CD4-positive, alpha-beta T cell treated with Interleukin-15 for 4 hours (primary cell): ENCODE measurements at regions not wholly inside any gene's neighbourhood (a gene's known extent, or its start where the extent isn't known, plus 50 kb on each side); places are given as distances from the start of the nearest gene placed in this dataset.
"Not testable (repeated sequence)": the region's sequence is repeated elsewhere in the genome, so short reads cannot be mapped to it uniquely, and the experiment has no call there.

Source experiments
- DNase-seq: peaks from one replicate; pipeline ENCODE4 v3.0.0-alpha.2; 2020; ENCODE audit warnings: low spot score

DNA sequence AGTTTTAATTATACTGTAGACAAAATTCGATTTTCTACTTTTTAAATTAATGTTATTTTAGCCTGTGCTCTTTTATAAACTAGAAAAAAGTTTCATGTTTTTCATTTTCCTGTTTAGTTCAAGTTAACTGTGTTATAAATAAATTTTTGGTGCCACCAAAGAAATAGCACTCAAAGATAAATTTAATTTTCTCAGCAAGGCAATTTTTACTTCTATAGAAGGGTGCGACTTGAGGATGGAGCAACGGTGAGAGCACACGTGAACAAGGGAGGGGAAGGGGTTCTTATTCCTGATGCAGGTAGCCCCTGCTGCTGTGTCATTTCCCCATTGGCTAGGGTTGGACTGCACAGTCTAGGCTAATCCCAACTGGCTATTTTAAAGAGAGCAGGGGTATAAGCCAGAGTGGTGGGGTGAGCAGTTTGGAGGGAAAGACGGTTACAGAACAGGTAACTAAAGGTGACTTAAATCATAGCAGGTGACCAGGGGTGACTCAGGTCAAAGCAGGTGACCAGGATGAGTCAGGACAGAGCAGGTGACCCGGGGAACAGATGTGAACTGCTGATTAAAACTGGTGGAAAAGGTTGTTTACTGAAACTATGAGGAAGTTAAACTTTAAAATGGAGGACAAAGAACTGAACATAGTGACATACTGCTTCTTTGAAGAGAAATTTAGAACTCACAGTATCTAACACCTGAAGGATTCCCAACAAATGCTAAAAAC lies 104.6 kb upstream of the GPBP1 start:
- no peak for DNase-seq

- DNase-seq: no peak
These were observed 101.5 kb upstream of the GPBP1 start for GRCh38 chr5:57072218-57072892.

DNA sequence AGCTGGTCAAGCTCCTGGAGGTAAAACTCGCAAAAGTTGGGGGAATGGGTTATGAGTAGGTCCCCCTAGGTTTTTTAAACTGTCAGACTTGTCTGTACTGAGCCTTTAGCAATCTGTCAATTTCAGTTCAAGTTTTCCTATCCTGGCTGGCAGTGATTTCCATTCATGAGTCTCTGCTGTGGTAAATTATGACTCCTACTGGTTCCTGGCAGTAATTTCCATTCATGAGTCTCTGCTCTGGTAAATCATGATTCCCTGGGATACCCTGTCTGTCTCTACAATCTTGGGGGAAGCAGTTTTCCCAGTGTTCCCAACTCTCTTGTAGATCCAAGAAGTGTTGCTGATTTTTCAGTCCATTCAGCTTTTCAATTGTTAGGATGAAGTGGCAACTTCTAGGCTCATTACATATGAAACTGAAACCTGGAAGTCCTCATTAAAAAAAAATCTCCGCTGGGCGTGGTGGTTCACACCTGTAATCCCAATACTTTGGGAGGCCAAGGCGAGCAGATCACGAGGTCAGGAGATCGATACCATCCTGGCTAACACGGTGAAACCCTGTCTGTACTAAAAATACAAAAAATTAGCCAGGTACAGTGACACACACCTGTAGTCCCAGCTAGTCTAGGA lies 91.3 kb upstream of the GPBP1 start:
- DNase-seq: no peak

DNA sequence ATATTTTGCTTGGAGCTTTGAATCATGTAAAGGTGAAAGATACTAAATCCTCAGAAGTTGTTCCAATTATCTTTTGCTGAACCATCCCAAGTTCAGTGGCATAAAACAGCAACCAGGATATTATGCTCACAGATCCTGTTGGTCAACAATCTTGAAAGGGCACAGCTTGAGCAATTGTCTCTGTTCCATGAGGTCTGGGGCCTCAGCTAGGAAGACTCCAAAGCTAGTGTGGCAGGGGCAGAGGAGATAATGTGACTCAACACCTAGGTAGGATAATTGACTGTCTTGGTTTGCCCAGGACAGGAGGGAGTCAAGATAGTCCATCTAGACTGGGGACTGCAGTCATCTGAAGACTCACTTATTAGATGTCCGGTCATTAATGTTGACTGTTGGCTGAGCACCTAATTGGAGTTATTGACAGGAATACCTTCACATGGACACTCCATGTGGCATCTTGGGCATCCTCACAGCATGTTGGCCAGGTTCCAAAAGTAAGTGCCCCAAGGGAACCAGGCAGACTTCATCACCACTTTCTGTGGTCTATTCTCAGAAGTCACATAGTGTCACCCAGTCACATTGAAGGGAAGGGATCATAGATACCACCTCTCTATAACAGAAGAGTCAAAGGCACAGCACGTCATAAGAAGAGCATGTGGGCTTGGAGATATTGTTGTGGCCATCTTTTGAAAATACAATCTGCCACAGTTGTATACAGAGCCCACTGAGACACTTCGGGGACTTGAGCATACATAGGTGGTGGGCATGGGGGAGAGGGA lies 88.4 kb upstream of the GPBP1 start:
- DNase-seq: no peak

DNA sequence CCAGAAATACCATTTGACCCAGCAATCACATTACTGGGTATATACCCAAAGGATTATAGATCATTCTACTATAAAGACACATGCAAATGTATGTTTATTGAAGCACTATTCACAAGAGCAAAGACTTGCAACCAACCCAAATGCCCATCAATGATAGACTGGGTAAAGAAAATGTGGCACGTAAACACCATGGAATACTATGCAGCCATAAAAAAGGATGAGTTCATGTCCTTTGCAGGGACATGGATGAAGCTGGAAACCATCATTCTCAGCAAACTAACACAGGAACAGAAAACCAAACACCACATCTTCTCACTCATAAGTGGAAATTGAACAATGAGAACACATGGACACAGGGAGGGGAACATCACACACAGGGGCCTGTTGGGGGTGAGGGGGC lies 85.9 kb upstream of the GPBP1 start:
- DNase-seq: not testable (repeated sequence)

- DNase-seq: peak; percentile 8
These were observed 78.8 kb upstream of the GPBP1 start for GRCh38 chr5:57094753-57095683.

GRCh38 chr5:57097526-57097925 lies 76.3 kb upstream of the GPBP1 start:
- DNase-seq: no peak

DNA sequence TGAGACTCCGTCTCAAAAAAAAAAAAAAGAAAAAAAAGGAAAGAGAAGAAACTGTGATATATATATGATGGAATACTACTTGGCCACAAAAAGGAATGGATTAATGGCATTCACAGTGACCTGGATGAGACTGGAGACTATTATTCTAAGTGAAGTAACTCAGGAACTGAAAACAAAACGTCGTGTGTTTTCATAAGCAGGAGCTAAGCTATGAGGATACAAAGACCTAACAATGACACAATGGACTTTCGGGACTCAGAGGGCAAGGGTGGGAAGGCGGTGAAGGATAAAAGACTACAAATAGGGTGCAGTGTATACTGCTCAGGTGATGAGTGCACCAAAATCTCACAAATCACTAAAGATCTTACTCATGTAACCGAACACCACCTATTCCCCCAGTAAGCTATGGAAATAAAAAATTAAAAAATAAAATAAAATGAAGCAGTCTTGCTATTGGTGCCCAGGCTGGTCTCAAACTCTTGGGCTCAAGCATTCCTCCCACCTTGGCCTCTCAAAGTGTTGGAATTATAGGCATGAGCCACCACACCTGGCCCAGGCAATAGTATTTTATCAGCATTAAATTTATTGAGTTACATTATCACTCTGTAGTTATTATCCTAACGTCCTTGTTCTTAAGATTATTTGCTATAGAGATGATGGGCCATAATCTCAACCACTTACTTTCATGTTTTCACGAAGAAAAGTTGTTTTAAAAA lies 71.5 kb upstream of the GPBP1 start:
- DNase-seq: no peak

DNA sequence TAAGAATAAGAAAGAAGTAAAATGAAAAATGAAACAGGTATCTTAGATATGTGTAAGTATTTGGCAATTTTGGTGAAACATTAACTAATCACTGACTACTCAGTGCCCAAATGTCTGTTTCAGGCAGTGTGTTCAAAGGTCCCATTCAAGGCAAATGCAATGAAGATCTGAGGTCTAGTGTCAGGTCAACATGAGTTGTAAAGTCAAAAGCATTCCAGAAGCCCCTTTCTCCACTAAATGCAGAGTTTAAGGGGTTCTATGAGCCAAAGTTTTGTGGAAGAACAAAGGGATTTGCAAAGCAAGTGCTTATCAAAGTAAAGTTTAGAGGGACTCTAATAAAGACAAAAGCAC lies 71.0 kb upstream of the GPBP1 start:
- no peak for DNase-seq

DNA sequence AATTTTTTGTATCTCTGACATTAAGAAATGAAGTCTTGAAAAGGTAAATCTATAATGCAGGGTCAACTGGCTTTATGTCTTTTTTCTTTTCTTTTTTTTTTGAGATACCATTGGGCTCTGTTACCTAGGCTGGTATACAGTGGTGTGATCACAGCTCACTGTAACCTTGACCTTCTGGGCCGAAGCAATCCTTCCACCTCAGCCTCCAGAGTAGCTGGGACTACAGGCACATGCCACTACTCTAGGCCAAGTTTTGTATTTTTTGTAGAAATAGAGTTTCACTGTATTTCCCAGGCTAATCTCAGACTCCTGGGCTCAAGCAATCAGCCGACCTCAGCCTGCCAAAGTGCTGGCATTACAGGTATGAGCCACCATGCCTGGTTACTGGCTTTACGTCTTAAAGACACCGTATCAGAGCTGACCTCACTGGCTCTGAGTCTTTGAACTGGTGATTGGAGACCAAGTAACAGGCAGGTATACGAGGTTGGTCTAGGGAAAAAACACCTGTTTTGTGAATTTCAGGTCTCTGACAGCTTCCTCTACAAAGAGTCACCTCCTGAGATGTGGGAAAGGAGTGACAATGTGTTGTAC lies 70.4 kb upstream of the GPBP1 start:
- no peak for DNase-seq

- DNase-seq: no peak
These were observed 67.2 kb upstream of the GPBP1 start for GRCh38 chr5:57106661-57107060.

- DNase-seq: no peak
These were observed 61.9 kb upstream of the GPBP1 start for GRCh38 chr5:57111993-57112392.

DNA sequence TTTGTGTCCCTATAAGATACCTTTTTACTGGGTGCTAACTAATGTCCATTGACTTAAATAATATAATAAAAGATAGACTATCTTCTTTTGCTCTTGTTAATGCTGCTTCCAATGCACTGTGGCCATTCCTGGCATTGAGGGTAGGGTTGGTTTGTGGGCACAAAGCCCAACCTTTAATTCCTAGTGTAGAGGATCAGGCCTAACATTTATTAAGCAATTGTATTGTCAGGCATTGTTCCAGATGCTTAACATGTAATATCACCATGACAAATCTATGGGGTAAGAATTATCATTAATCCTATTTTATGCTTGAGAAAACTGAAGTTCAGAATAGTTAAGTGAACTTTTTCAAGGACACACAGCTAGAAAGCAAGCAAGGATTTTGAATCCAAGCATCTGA lies 60.4 kb upstream of the GPBP1 start:
- no peak for DNase-seq

DNA sequence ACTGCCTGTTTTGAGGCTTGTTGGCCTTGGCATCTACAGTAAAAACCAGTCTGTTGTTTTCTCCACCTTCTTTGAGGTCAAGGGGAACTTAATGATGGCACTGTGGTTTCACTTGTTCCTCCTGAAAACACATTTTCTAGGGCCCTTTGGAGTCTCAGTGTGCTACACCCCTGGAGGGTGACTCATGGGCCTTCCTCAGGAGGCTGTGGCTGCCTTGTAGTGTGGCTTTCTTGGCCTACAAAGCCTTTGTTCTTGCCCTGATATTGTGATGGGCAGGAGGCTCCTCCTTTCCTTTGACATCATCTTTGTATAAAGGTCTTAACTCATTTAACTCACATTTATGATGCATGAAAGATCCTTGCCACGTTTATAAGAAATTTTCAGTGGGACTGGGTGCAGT lies 56.3 kb upstream of the GPBP1 start:
- DNase-seq: peak; percentile 71

DNA sequence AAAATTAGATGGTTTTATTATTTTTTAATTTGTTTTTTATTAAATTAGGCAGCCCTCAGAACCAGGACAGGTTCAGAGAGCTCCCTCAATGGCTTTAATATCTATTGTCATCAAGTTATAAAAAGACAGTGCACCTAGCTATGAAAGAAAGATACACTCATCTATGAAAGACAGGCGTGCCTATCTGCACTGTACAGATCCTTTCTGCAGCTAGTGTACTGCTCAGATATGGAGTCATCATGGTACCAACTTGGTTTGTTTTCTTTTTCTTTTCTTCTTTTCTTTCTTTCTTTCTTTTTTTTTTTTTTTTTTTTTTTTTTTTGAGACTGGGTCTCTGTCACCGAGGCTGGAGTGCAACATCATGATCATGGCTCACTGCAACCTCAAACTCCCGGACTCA lies 54.8 kb upstream of the GPBP1 start:
- no peak for DNase-seq

DNA sequence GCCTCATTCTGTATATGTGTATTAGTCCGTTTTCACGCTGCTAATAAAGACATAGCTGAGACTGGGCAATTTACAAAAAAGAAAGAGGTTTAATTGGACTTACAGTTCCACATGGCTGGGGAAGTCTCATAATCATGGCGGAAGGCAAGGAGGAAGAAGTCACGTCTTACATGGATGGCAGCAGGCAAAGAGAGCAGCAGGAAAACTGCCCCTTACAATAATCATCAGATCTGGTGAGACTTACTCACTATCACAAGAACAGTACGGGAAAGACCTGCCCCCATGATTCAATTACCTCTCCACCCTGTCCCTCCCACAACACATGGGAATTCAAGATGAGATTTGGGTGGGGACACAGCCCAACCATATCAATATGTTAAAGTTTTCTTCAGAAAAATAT lies 49.8 kb upstream of the GPBP1 start:
- DNase-seq: no peak
